H9 (cell line): ENCODE measurements at regions not wholly inside any gene's neighbourhood (a gene's known extent, or its start where the extent isn't known, plus 50 kb on each side); places are given as distances from the start of the nearest gene placed in this dataset.

Experiments used
- DNase-seq: peaks from one replicate; pipeline ENCODE4 v3.0.0-alpha.2; 2017
- H2AFZ ChIP-seq: one replicate; pipeline ENCODE4 v1.6.1; 2013; ENCODE audit warnings: mild to moderate bottlenecking, low read length, control low read depth, moderate library complexity
- H2AK5ac ChIP-seq: 2 replicates; pipeline ENCODE4 v1.6.1; 2013; ENCODE audit warnings: low read length, control low read depth, mixed read lengths; ENCODE audit not compliant: insufficient read length
- H2BK120ac ChIP-seq: one replicate; pipeline ENCODE4 v1.6.1; 2013; ENCODE audit warnings: low read depth, mild to moderate bottlenecking, low read length, control low read depth, inconsistent platforms; ENCODE audit not compliant: poor library complexity, severe bottlenecking
- H2BK12ac ChIP-seq: 2 replicates; pipeline ENCODE4 v1.6.1; 2013; ENCODE audit warnings: low read length, control low read depth, mixed read lengths, low read depth; ENCODE audit not compliant: insufficient read length
- H2BK15ac ChIP-seq: 2 replicates; pipeline ENCODE4 v1.6.1; 2013; ENCODE audit warnings: low read depth, low read length, control low read depth
- H2BK20ac ChIP-seq: one replicate; pipeline ENCODE4 v1.6.1; 2013; ENCODE audit warnings: low read depth, mild to moderate bottlenecking, low read length, control low read depth, inconsistent platforms; ENCODE audit not compliant: poor library complexity, severe bottlenecking
- H2BK5ac ChIP-seq: 2 replicates; pipeline ENCODE4 v1.6.1; 2013; ENCODE audit warnings: low read length, control low read depth, mixed read lengths; ENCODE audit not compliant: insufficient read length
- H3K14ac ChIP-seq: 2 replicates; pipeline ENCODE4 v1.6.1; 2013; ENCODE audit warnings: low read length, control low read depth; ENCODE audit not compliant: insufficient read depth
- H3K18ac ChIP-seq: 2 replicates; pipeline ENCODE4 v1.6.1; 2013; ENCODE audit warnings: low read depth, mild to moderate bottlenecking, mixed read lengths, low read length, control low read depth; ENCODE audit not compliant: insufficient read length
- H3K23ac ChIP-seq: 2 replicates; pipeline ENCODE4 v1.6.1; 2013; ENCODE audit warnings: low read length, control low read depth, mixed read lengths, low read depth; ENCODE audit not compliant: insufficient read length
- H3K23me2 ChIP-seq: 2 replicates; pipeline ENCODE4 v1.6.1; 2013; ENCODE audit warnings: low read depth, mild to moderate bottlenecking, mixed read lengths, low read length, control low read depth; ENCODE audit not compliant: insufficient read length, poor library complexity, severe bottlenecking
- H3K27ac ChIP-seq: 2 replicates; pipeline ENCODE4 v1.5.1; 2013; ENCODE audit warnings: low read length, control low read depth, mixed read lengths, low read depth; ENCODE audit not compliant: insufficient read length
- H3K27me3 ChIP-seq: 2 replicates; pipeline ENCODE4 v1.6.1; 2013; ENCODE audit warnings: low read length, control low read depth, inconsistent platforms; ENCODE audit not compliant: insufficient read depth
- H3K4ac ChIP-seq: 2 replicates; pipeline ENCODE4 v1.6.1; 2013; ENCODE audit warnings: low read depth, mild to moderate bottlenecking, control low read depth, inconsistent platforms, low read length, moderate library complexity
- H3K4me1 ChIP-seq: 2 replicates; pipeline ENCODE4 v1.6.1; 2013; ENCODE audit warnings: low read length, control low read depth, inconsistent platforms; ENCODE audit not compliant: insufficient read depth
- H3K4me2 ChIP-seq: 2 replicates; pipeline ENCODE4 v1.6.1; 2013; ENCODE audit warnings: low read length, control low read depth, mixed read lengths; ENCODE audit not compliant: insufficient read length, insufficient read depth
- H3K56ac ChIP-seq: 2 replicates; pipeline ENCODE4 v1.6.1; 2013; ENCODE audit warnings: low read depth, mild to moderate bottlenecking, mixed read lengths, low read length, control low read depth; ENCODE audit not compliant: insufficient read length
- H3K79me1 ChIP-seq: 2 replicates; pipeline ENCODE4 v1.6.1; 2013; ENCODE audit warnings: low read depth, mild to moderate bottlenecking, moderate library complexity, low read length, control low read depth, inconsistent platforms; ENCODE audit not compliant: insufficient read depth, poor library complexity, severe bottlenecking
- H3K79me2 ChIP-seq: 2 replicates; pipeline ENCODE4 v1.6.1; 2013; ENCODE audit warnings: low read length, control low read depth, inconsistent platforms; ENCODE audit not compliant: insufficient read depth
- H3K9ac ChIP-seq: 2 replicates; pipeline ENCODE4 v1.6.1; 2013; ENCODE audit warnings: low read length, control low read depth, mixed read lengths; ENCODE audit not compliant: insufficient read length; ENCODE audit errors: extremely low read depth
- H3K9me3 ChIP-seq: one replicate; pipeline ENCODE4 v1.6.1; 2013; ENCODE audit warnings: low read depth, low read length, inconsistent platforms; ENCODE audit not compliant: control insufficient read depth
- H3T11ph ChIP-seq: one replicate; pipeline ENCODE4 v1.6.1; 2013; ENCODE audit warnings: mild to moderate bottlenecking, low read length, control low read depth, inconsistent platforms
- H4K20me1 ChIP-seq: one replicate; pipeline ENCODE4 v1.6.1; 2013; ENCODE audit not compliant: control insufficient read depth, insufficient read length, insufficient read depth
- H4K5ac ChIP-seq: 2 replicates; pipeline ENCODE4 v1.6.1; 2013; ENCODE audit warnings: low read depth, mild to moderate bottlenecking, mixed read lengths, low read length, control low read depth; ENCODE audit not compliant: insufficient read length
- H4K8ac ChIP-seq: replicated peaks from 2 replicates; pipeline ENCODE4 v1.6.1; 2013; ENCODE audit warnings: low read length, control low read depth, mixed read lengths, low read depth; ENCODE audit not compliant: insufficient read length
- H4K91ac ChIP-seq: 2 replicates; pipeline ENCODE4 v1.6.1; 2013; ENCODE audit warnings: low read depth, mild to moderate bottlenecking, moderate library complexity, mixed read lengths, low read length, control low read depth; ENCODE audit not compliant: insufficient read length
- H3K27ac Mint-ChIP-seq, 3 experiments: 2 replicates in 2 of 3; 3 replicates in 1 of 3; pipeline ENCODE4 v1.8.0; 2020 to 2021; ENCODE audit warnings: mixed read lengths in 3 of 3, mild to moderate bottlenecking in 1 of 3, moderate library complexity in 1 of 3
- H3K27me3 Mint-ChIP-seq: 2 replicates; pipeline ENCODE4 v1.8.0; 2021; ENCODE audit warnings: low read depth, mild to moderate bottlenecking, moderate library complexity, mixed read lengths
- H3K36me3 Mint-ChIP-seq, 3 experiments: 2 replicates in 2 of 3; 3 replicates in 1 of 3; pipeline ENCODE4 v1.8.0; 2020 to 2021; ENCODE audit warnings: low read depth in 3 of 3, mixed read lengths in 3 of 3; ENCODE audit not compliant: insufficient read depth in 1 of 3
- H3K4me1 Mint-ChIP-seq, 2 experiments: 2 replicates each; pipeline ENCODE4 v1.8.0; 2020; ENCODE audit warnings: mixed read lengths in 2 of 2
- H3K4me3 Mint-ChIP-seq, 2 experiments: 2 replicates in 1 of 2; 3 replicates in 1 of 2; pipeline ENCODE4 v1.8.0; 2020 to 2021; ENCODE audit warnings: mild to moderate bottlenecking in 2 of 2, mixed read lengths in 2 of 2, moderate library complexity in 1 of 2
- H3K9me3 Mint-ChIP-seq, 2 experiments: 2 replicates in 1 of 2; 3 replicates in 1 of 2; pipeline ENCODE4 v1.8.0; 2020; ENCODE audit warnings: mild to moderate bottlenecking in 2 of 2, mixed read lengths in 2 of 2, moderate library complexity in 1 of 2
- CTCF ChIP-seq: fragments of 200-600 bp; sonication (generic); conservative IDR thresholded peaks from 3 replicates; pipeline ENCODE4 v1.8.0; 2021; ENCODE audit warnings: antibody characterized with exemption, mild to moderate bottlenecking
- WGBS: extraction: QIAGEN DNeasy Blood & Tissue Kit; methylation state at CpG from one replicate; pipeline ENCODE4 v1.1.7; 2013; ENCODE audit warnings: missing lambda C conversion rate, low lambda C conversion rate, mixed read lengths; ENCODE audit not compliant: insufficient read length; ENCODE audit errors: extremely low coverage; 5-methylcytosine and 5-hydroxymethylcytosine counted together

- no peak overlapping the region for H3K4me3 Mint-ChIP-seq
- H4K91ac ChIP-seq, result no peak overlapping the region
- no peak overlapping the region for H2BK120ac ChIP-seq
- H2BK5ac ChIP-seq, result no peak overlapping the region
- no CpG with 5 or more reads among the region's 8 CpGs for WGBS
- no peak overlapping the region for H4K8ac ChIP-seq
- H3K9me3 Mint-ChIP-seq, result no peaks in the 10 kb centered on the region
- no peak overlapping the region for H3K9ac ChIP-seq
- no peaks in the 10 kb centered on the region for H4K20me1 ChIP-seq
- H3K79me2 ChIP-seq, result no peaks in the 10 kb centered on the region
- no peak overlapping the region for H2BK12ac ChIP-seq
- no peak overlapping the region for H3K56ac ChIP-seq
- H2BK15ac ChIP-seq, result no peak overlapping the region
- peak; percentile 35 for DNase-seq
- no peak overlapping the region for H3T11ph ChIP-seq
- no peaks in the 10 kb centered on the region for H3K36me3 Mint-ChIP-seq
- no peak overlapping the region for H3K4ac ChIP-seq
- H3K14ac ChIP-seq, result no peak overlapping the region
- peaks cover 4 to 10% of the 10 kb centered on the region in 2 experiments; a peak in 1 of 4 replicates for H3K4me1 Mint-ChIP-seq
- TF ChIP-seq CTCF, result no peak
- no peak overlapping the region for H3K4me2 ChIP-seq
- no peak overlapping the region for H3K18ac ChIP-seq
- no peaks in the 10 kb centered on the region for H3K23me2 ChIP-seq
- no peak overlapping the region for H2BK20ac ChIP-seq
- H3K9me3 ChIP-seq, result no peaks in the 10 kb centered on the region
- H4K5ac ChIP-seq, result no peak overlapping the region
- no peak overlapping the region for H3K23ac ChIP-seq
- H3K27ac Mint-ChIP-seq, result no peak overlapping the region; a peak in 1 of 7 replicates
- no peaks in the 10 kb centered on the region for H3K27me3 ChIP-seq
- no peaks in the 10 kb centered on the region for H3K79me1 ChIP-seq
- H3K27me3 Mint-ChIP-seq, result no peaks in the 10 kb centered on the region; the same call in 1 of the 2 replicates
- no peaks in the 10 kb centered on the region for H3K4me1 ChIP-seq
- no peak overlapping the region for H3K27ac ChIP-seq
- no peak overlapping the region for H2AFZ ChIP-seq
- H2AK5ac ChIP-seq, result no peak overlapping the region
Measured at GRCh38 chr3:64977308-64978100, 289.7 kb upstream of the ADAMTS9 start.
